CD4-positive, alpha-beta T cell (primary cell): ENCODE measurements at regions not wholly inside any gene's neighbourhood (a gene's known extent, or its start where the extent isn't known, plus 50 kb on each side); places are given as distances from the start of the nearest gene placed in this dataset.
A peak's percentile ranks its signal among the peaks of the same experiment; 100 is the strongest.

Experiments
- ATAC-seq: fragments of 200-7000 bp; cut with Tn5 transposase; one replicate; pipeline ENCODE4 v1.10.0; 2022; ENCODE audit warnings: mild to moderate bottlenecking; ENCODE audit not compliant: poor library complexity
- CTCF ChIA-PET: fragments of 350-600 bp; sonication (Branson Sonifier 250); formaldehyde crosslinking; loops from one replicate; lab custom pipeline; 2021; ENCODE audit warnings: antibody characterized with exemption, inconsistent platforms; lab: Charles Lee
- POLR2A ChIA-PET: fragments of 350-600 bp; sonication (Branson Sonifier 250); formaldehyde crosslinking; loops from one replicate; lab custom pipeline; 2021; ENCODE audit warnings: antibody characterized with exemption, inconsistent platforms; lab: Charles Lee
- DNase-seq, 14 experiments: peaks; one replicate each; pipeline ENCODE4 v3.0.0-alpha.2; 2013 to 2020; ENCODE audit warnings: mixed read lengths in 2 of 14
- H3K27ac ChIP-seq, 2 donors: one replicate each; pipeline versions ENCODE4 v1.5.1 to v1.7.0; 2013; ENCODE audit warnings: low read length in 2 of 2, low read depth in 1 of 2, mild to moderate bottlenecking in 1 of 2
- H3K27me3 ChIP-seq, 2 experiments: 1 replicate in 1 of 2; 2 replicates in 1 of 2; pipeline versions ENCODE4 v1.6.1 to v1.7.0; 2013; ENCODE audit warnings: low read length in 2 of 2, control low read depth in 1 of 2, mild to moderate bottlenecking in 1 of 2, moderate library complexity in 1 of 2; ENCODE audit not compliant: insufficient read depth in 2 of 2, control insufficient read depth in 1 of 2
- H3K36me3 ChIP-seq: one replicate; pipeline ENCODE4 v1.6.1; 2013; ENCODE audit warnings: low read length, control low read depth; ENCODE audit not compliant: insufficient read depth
- H3K4me1 ChIP-seq: one replicate; pipeline ENCODE4 v1.6.1; 2013; ENCODE audit warnings: low read length, control low read depth; ENCODE audit not compliant: insufficient read depth
- H3K4me3 ChIP-seq: one replicate; pipeline ENCODE4 v1.5.1; 2013; ENCODE audit warnings: mild to moderate bottlenecking, low read length, moderate library complexity
- H3K9me3 ChIP-seq, 2 experiments: 1 replicate in 1 of 2; 2 replicates in 1 of 2; pipeline versions ENCODE4 v1.6.1 to v1.7.0; 2013; ENCODE audit warnings: low read length in 2 of 2, mild to moderate bottlenecking in 2 of 2, control low read depth in 1 of 2, moderate library complexity in 1 of 2; ENCODE audit not compliant: control insufficient read depth in 1 of 2, insufficient read depth in 1 of 2
- H3K27ac Mint-ChIP-seq: one replicate; pipeline ENCODE4 v1.8.0; 2020; ENCODE audit warnings: mixed read lengths
- H3K27me3 Mint-ChIP-seq: one replicate; pipeline ENCODE4 v1.8.0; 2021; ENCODE audit warnings: mixed read lengths
- H3K36me3 Mint-ChIP-seq: one replicate; pipeline ENCODE4 v1.8.0; 2021; ENCODE audit warnings: low read depth, mixed read lengths
- H3K4me1 Mint-ChIP-seq: one replicate; pipeline ENCODE4 v1.8.0; 2021; ENCODE audit warnings: low read depth, mixed read lengths
- H3K4me3 Mint-ChIP-seq: one replicate; pipeline ENCODE4 v1.8.0; 2020; ENCODE audit warnings: mild to moderate bottlenecking, mixed read lengths
- H3K9me3 Mint-ChIP-seq: one replicate; pipeline ENCODE4 v1.8.0; 2020; ENCODE audit warnings: mixed read lengths
- CTCF ChIP-seq: fragments of 200-600 bp; IDR thresholded peaks from one replicate; pipeline ENCODE4 v1.8.0; 2022; ENCODE audit warnings: antibody characterized with exemption, mild to moderate bottlenecking
- intact Hi-C, 2 experiments: fragments of 100-400 bp; cut with DNase I in 1 of 2; cut with micrococcal nuclease in 1 of 2; formaldehyde crosslinking; loops; one replicate each; pipeline versions ENCODE4 v1.15.1 to v1.9.0; 2023 to 2025; cut with DNase I, micrococcal nuclease

- no peaks in the 10 kb centered on the region for H3K36me3 Mint-ChIP-seq
- no peaks in the 10 kb centered on the region for H3K27me3 Mint-ChIP-seq
Observed at GRCh38 chr15:62476163-62476562, 311.1 kb upstream of the C2CD4B start.

GRCh38 chr15:62477929-62478328, 312.8 kb upstream of the C2CD4B start:
- ATAC-seq, result no peak
- Histone ChIP-seq H3K4me1 (no peaks in the 10 kb centered on the region), H3K27me3 (no peaks in the 10 kb centered on the region), H3K9me3 (no peaks in the 10 kb centered on the region), H3K36me3 (no peaks in the 10 kb centered on the region), H3K4me3 (no peak overlapping the region), H3K27ac (no peak overlapping the region)
- Mint-ChIP-seq H3K4me3 (no peak overlapping the region), H3K9me3 (no peaks in the 10 kb centered on the region), H3K4me1 (no peaks in the 10 kb centered on the region), H3K27ac (no peak overlapping the region), H3K36me3 (no peaks in the 10 kb centered on the region), H3K27me3 (no peaks in the 10 kb centered on the region)
- POLR2A ChIA-PET, result no interaction called here
- intact Hi-C loops, result no loop called here
- CTCF ChIA-PET, result no interaction called here
- DNase-seq, result no peak
- no peak for TF ChIP-seq CTCF

More at GRCh38 chr15:62476163-62476562, 311.1 kb upstream of the C2CD4B start:
- no peaks in the 10 kb centered on the region for H3K27me3 ChIP-seq
- H3K4me3 Mint-ChIP-seq, result no peak overlapping the region
- ChIA-PET CTCF (no interaction called here), POLR2A (no interaction called here)
- H3K4me3 ChIP-seq, result no peak overlapping the region
- H3K36me3 ChIP-seq, result no peaks in the 10 kb centered on the region
- ATAC-seq, result no peak
- intact Hi-C loops, result no loop called here
- no peaks in the 10 kb centered on the region for H3K4me1 Mint-ChIP-seq
- no peaks in the 10 kb centered on the region for H3K9me3 ChIP-seq
- H3K4me1 ChIP-seq, result no peaks in the 10 kb centered on the region
- no peak for TF ChIP-seq CTCF
- no peaks in the 10 kb centered on the region for H3K9me3 Mint-ChIP-seq
- H3K27ac Mint-ChIP-seq, result no peak overlapping the region
- no peak for DNase-seq
- H3K27ac ChIP-seq, result no peak overlapping the region

- H3K27ac ChIP-seq, result no peak overlapping the region
- Mint-ChIP-seq H3K4me1 (no peaks in the 10 kb centered on the region), H3K27me3 (peaks cover under 1% of the 10 kb centered on the region), H3K36me3 (no peaks in the 10 kb centered on the region), H3K27ac (no peak overlapping the region), H3K9me3 (no peaks in the 10 kb centered on the region), H3K4me3 (no peak overlapping the region)
- ATAC-seq, result no peak
- no peak overlapping the region for H3K4me3 ChIP-seq
- H3K36me3 ChIP-seq, result no peaks in the 10 kb centered on the region
- no peak for TF ChIP-seq CTCF
- H3K27me3 ChIP-seq, result no peaks in the 10 kb centered on the region
- no peaks in the 10 kb centered on the region for H3K9me3 ChIP-seq
- intact Hi-C loops, result no loop called here
- peak in 2 of 14 experiments; percentile 6 to 14 for DNase-seq
- ChIA-PET CTCF (no interaction called here), POLR2A (no interaction called here)
- no peaks in the 10 kb centered on the region for H3K4me1 ChIP-seq
Observed at GRCh38 chr15:62482785-62483429, 317.8 kb upstream of the C2CD4B start.
